ENCODE measurements at regions not wholly inside any gene's neighbourhood (a gene's known extent, or its start where the extent isn't known, plus 50 kb on each side); places are given as distances from the start of the nearest gene placed in this dataset.
A peak's percentile ranks its signal among the peaks of the same experiment; 100 is the strongest.

DNA sequence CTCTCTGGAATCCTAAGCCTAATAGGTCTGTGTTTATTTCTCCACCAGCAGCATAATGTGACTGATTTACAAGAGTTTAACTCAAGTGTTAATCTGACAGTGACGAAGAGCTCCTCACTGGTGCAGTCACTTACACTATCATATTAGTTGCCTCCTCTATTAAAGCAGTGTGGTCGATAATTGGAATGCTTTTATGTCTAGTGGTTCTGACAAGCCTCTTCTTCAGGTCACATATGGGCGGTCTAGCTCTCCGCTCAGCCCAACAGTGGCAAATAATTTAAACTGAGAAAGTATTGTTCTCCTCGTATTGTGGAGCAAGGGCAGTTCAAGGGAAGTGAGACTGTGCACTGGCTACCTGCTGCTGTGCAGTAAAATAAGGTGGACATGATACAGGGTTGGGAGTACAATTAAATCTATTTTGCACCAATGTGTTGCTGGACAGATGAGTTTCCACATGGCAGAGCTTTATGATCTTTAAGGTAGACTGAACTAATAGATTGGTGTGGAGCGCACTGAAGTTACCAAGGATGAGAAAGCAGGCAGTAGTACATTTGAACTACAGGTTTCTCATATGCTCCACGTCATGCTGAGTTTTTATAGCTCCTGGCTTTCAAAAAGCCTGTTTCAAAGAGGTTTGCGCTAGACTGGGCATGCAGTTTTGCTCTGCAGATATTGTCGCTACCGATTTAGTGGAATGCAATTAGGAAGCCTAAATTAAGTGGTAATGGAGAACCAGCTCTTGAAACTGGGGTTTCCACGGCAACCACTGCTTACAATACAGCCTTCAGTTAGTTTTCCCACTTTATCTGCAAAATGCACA lies 151.7 kb upstream of the POU3F3 start:
- no peak for DNase-seq (ENCODE audit: low spot score)

DNA sequence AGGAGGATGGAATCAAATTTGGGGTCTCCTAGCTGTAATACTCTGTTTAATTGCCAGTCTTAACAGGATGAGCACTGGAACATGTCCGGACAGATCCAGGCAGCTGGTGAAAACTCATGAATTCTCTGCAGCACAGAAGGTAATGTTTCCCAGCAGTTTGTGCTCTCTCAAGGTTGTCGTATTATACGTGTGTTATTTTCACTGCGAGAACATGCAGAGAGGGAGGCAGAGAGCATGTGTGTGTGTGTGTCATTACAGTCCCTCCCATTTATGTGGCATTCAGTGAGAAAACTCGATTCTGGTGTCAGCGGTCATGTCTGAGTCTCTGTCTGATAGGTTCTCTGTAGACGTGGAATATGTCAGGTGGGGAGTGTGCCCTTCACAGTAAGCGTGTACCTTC lies 150.2 kb upstream of the POU3F3 start:
- DNase-seq (ENCODE audit: low spot score) = no peak

DNA sequence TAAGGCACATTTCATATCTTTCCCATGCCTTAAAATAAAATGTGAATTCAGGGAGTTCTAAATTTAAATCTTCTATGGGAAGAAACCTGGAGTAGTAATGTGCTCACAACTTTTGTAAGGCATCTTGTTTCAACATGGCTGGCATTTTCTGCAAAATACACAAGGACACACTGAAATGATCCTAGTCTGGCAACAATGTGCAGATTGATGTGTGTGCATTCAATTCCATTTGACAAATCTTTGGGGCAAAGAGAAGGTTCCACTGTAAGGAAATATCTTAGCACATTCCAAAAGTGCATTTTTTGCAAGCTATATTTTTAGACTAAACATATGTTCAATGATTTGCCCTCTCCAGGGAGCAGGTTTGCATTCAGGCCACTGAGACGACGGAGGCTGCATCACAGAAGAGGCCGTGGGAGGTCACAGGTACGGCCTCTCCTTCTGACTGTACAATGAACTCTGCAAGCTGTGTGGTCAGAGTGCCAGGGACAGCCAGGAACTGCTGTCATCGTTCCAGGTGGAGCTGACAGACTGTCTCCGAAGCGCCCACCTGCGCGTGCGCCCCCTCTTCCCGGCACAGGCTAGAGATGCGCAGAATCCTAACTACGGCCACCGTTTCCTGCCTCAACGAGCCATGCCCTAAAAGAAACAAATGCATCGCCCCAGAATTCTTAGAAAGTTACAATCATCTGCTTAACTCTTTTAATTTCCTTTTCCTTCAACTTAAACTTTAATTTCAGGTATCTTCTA lies 149.2 kb upstream of the POU3F3 start:
- DNase-seq (ENCODE audit: low spot score) = no peak

DNA sequence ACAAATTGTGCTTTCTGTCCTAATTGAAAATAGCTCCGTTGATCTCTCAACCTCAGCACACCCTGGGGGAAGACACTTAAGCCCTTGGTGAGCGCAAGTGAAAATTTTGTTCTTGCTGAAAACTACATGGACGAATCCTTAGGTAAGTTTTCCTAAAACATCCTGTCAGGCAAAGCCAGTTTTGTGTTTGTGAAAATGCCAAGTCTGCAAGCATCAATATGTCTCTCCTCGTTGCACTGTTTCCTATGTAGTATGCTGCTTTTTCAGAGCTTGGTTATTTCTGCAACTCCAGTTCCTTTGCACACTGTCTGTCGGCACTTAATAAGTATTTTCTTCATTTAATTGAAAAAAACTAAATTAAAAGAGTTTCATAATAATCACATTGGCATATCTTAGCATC lies 146.9 kb upstream of the POU3F3 start:
- no peak for DNase-seq (ENCODE audit: low spot score)

DNA sequence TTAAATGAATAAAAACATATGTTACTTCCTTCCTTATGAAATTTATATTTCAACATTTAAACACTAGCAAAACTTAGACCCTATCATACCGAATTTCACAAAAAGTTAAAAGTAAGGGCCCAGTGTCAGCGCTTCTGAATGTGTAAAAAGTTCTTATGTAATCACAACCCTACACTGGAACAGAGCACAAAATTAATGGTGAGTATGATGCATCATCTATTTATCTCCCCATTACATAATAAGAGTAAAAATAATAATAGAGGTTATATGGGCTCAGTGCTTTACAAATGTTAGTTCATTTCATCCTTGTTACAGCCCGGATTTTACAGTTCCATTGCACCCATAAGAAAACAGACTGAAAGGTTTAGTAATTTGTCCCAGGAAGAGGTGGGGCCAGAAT lies 144.9 kb upstream of the POU3F3 start:
- no peak for DNase-seq (ENCODE audit: low spot score)

DNA sequence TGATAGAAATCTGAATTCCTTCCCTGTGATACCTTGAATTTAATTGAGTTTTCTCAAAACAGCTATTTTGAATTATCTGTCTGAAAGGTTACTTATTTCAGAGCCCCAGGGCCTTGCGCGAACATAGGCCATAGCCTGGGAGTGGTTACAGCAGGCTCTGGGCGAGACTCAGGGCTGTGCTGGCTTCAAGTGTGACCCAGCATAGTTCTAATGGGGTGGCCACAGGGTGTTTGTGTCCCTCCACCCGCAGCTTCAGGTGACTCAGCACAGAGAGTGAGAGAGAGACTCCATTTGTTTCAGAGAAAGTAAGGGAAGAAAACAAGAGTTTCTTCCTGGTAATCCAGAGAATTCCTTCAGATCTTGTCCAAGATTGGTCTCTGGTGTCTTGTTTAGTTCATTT lies 137.9 kb upstream of the POU3F3 start:
- DNase-seq (ENCODE audit: low spot score) = no peak

DNA sequence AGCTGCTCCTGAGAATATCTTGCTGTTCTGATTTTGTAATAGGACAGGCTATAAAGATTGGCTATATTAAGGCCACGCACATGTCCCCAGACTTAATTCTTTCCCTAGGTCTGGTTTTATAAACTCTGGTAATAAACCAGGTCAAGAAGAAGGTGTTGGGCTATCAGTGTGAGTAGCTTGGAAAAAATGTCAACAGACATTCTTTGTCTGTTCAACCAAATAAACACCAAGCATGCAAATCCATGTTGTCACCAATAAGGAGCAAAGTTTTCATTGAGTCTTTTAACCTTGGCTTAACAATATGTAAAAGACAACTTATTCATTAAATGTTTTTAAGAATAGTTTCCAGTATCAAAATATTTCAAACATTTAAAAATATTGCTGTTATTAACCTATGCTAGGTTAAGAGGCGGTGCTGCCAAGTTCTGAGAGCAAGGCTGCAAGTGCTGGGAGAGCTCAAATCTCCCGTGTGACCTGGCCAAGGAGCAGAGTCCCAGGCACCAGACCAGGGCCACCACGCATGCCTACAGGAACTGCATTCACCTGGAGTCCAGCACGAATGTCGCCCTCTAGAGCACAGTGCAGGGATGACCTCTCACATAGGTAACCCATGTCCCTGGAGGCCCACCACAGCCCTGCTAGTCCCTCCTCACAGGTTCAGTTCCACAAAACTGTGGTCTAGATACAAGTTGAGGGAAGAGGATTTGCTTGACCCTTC lies 120.5 kb upstream of the POU3F3 start:
- no peak for DNase-seq (ENCODE audit: low spot score)

DNA sequence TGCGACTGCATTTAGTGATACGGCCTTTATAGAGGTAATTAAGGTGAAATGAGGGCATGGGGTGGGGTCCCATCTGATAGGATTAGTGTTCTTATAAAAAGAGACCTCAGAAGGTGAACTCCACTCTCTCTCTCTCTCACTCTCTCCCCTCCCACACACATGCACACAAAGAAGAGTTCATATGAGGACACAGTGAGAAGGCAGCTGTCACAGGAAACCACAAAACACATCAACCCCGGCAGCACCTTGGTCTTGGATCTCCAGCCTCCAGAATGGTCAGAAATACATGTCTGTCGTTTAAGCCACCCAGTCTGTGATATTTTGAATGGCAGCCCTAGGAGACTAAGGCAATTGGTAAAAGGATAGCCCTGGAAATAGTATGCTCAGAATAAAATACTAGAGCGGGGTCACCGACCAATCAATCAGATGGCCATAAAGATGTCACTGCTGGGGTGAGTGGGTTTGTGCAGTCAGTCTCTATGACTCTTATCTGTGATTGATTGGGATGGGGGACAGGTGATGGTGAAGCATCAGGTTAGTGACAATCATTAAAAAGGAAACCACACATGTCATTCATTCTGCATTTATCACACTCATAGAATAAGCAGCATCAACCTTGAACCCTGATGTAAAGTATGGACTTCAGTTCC lies 118.9 kb upstream of the POU3F3 start:
- no peak for DNase-seq (ENCODE audit: low spot score)

DNA sequence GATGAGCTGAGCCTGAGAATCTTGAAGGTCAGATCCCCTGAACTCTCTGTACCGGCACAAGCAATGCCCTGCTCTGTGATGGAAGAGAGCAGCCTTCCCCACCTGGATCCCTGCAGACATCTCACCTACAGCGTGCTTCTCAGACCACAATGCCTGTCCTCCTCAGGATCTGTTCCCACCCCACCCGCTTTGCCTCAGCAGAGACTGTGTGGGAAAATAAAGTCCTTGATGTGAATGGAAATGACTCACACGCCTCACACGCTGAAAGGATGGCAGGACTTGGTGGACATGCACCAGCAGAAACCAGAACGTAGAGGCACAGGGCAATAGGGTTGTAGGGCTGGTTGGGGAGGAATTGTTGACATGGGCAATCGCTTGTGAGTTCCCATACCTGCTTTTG lies 117.9 kb upstream of the POU3F3 start:
- DNase-seq (ENCODE audit: low spot score) = no peak

DNA sequence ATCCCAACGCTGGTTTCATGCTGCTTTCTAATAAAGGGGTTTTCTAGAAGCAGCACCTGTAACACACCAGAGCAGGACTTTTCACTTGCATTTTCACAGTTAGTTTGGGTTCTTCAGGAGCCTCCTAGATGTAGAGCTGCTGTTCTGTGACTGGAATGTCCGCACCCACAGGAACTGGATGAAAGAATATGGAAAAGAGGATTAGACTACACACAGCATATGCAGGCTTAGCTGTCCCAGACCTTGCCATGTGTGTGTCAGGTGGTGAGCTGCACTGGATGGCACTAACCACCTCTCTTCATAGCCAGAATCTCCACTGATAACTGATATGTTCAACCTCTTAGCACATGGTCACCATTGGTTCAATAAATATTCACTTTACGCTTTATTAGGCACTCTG lies 112.1 kb upstream of the POU3F3 start:
- no peak for DNase-seq (ENCODE audit: low spot score)

DNA sequence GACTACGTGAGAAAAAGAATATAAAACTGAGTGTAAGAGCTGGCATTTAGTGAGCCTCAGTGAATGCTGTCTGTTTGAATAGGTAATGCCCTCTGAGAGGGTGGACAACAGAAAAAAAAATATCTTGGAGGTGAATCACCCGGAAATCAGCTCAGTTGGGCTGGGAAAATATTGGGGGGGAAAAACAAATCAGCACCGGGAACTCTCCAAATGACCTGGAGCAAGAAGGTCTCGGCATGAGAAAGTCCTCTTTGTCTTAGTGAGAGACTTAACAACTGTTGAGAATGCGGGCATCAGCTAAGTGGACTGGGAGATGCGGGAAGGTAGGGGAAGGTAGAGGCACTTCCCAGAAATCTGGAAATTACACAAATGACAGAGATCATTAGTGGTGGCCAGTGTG lies 109.4 kb upstream of the POU3F3 start:
- no peak for DNase-seq (ENCODE audit: low spot score)

DNA sequence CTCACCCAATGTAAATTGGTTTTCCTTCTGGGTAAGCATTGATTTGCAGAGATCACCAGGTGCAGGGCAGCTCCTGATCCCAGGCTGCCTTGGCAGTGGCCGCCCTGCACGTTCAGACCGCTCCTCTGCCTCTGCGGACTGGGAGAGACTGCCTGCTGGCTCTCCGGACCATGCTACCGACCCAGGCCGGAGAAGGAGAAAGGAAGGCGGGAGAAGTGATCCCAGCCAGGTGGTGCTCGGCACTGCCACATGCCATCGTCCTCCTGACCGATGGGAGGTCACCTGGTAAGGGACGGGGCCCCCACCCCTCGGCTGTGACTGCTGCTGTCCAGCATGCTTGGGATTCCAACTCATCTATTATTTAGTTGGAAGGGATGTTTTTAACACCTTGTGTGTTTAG lies 108.1 kb upstream of the POU3F3 start:
- DNase-seq (ENCODE audit: low spot score) = no peak

DNA sequence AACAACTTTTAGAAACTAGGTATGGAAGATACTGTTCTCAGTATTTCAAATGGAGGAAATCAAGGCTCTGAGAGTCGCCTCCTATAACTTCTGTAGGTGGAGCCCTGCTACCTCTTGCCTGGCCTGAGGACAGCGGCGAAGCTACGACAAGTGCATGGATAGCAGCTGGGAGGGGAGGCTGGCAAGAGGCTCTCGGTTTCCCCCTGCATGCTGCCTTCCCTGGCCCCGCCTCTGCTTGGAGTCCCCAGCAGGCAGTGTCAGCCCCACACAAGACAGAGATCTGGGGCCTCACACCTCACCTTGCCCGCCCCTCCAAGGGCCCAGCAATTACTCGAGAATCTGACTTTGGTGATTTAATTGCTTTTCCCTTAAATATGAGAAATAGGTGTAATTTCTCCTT lies 107.6 kb upstream of the POU3F3 start:
- no peak for DNase-seq (ENCODE audit: low spot score)

DNA sequence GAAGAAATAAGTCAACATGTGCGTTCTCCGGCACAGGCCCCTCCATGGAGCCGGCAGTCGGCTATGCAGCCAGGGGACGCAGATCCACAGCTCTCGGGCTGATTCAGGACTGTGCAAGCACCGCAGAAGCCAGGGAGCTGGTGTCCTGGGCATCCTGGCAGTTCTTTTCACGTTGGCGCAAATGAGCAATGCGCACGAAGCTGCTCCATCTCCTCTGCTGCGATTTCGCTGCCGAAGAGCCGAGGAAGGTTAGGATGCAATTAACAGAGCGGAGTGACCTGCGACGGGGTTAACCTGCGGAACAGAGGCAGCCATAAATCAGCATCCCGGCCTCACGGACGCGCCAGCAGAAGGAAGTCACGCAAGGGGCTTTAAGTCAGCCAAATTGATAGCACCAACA lies 107.1 kb upstream of the POU3F3 start:
- DNase-seq (ENCODE audit: low spot score) = no peak

DNA sequence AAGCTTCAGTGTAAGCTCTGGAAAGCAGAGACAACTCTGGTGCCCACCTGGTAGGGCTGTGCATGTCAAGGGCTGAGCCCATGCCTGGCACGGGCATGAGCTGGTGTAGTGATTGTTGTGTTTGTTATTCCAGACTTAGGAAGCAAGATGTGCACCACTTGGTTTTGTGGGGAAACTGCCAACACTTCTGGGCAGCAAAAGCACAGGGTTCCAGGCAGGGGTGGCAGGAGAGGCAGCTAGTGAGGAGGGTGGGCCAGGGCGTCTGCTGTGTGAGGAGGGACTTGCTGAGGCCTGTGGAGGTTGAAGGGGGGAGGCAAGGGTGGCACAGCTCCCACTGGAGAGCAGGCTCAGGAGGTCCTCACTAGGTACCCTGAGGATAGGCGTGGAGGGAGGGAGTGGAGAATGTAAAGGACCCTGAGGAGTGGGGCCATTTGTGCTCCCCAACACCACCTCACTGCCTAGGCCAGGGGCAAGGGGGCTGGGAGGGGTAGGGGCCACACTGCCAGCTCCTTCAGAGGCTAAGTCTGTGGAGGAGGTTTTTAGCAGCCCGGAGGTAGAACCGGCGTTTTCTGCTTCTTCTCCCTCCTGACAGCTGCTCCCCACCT lies 104.0 kb upstream of the POU3F3 start:
- DNase-seq (ENCODE audit: low spot score) = no peak

DNA sequence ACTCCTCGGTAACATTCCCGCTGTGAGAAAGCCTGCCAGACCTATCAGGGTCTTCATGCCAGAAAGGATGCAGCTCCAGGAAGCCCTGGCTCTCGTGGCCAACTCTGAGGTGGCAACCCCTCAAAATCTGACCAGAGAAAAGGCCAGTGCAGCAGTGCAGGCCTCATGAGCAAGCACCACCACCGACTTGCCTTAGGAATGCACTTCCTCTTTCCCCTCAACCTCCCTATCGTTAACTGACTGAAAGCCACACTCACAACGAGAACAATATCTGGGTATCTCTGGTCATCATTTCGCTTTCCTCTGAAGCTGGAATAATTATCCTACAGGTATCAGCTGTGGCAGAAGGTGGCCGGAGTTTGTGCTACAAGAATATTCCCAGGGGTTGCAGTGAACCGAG lies 101.4 kb upstream of the POU3F3 start:
- no peak for DNase-seq (ENCODE audit: low spot score)

DNA sequence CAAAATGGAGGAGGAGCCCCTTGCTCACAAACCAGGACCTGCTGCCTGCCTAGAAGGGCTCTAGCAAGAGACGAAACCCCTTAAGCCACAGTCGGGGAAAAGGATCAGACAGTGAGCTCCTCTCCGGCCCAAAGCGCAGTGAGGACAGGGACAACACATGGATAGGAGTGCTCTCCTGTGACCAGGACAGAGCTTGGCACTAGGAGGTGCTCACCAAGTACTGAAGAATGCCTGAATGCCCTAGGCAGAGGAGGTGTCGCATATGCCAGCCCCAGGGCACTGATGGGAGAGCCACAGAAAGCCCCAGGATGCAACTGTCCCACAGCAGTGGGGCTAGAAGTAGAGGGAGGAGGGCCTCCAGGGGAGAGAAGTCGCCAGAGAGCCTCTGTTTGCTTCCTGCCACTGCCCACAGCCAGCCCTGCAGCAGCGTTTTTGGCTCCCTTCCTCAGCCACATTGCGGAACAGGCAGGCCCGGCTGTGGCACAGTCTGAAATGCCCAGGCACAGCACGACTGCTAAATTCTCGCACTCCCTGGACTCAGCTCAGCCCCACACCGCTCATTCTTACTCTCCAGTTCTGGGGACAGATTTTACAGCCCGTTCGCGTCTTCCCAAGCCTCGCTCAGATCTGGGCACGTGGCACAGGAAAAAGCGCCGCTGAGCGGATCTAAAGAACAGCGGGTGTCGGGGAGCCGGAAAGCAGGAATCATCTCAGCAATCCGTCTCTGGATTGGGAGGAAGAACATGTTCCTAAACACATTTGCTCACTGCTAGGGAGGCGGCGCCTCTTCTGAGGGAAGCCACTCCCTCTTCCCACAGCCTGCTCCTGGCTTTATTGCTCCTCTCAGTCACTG lies 98.7 kb upstream of the POU3F3 start:
- no peak for DNase-seq (ENCODE audit: low spot score)

DNA sequence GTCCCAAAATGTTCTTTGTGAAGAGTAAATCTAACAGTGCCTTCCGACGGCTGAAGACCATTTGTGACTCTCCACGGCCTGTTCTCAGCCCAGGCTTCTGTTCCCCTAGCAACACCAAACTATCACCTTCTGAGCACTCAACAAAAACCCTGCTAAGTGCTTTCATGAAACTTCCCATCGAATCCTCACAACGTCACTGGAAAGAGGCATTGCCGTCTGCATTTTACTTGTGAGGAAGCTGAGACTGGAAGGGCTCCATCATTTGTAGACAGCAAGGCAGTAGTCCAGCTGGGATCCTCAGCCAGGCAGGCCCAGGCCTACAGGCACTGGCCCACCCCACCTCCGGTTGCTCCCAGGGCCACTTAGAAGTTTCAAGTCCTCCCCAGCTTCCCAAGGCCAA lies 97.8 kb upstream of the POU3F3 start:
- DNase-seq (ENCODE audit: low spot score) = no peak

DNA sequence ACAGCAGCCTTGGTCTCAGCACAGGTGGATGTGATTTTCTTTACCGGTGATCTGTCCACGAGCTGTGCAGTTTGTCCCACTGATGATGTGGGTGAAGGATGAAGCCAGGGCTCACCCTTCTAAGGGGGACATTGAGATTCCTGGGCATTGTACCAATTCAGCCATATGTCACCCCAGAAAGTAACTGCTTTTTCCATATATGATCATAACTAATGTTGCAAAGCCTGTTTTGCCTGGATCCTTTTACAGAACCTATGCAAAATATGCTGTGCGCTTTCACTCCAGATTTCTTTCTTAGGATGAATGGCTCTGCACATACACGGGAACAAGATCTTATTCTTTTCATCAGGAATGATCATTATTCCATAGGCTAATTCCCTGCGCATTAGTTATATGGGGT lies 96.9 kb upstream of the POU3F3 start:
- DNase-seq (ENCODE audit: low spot score) = no peak

DNA sequence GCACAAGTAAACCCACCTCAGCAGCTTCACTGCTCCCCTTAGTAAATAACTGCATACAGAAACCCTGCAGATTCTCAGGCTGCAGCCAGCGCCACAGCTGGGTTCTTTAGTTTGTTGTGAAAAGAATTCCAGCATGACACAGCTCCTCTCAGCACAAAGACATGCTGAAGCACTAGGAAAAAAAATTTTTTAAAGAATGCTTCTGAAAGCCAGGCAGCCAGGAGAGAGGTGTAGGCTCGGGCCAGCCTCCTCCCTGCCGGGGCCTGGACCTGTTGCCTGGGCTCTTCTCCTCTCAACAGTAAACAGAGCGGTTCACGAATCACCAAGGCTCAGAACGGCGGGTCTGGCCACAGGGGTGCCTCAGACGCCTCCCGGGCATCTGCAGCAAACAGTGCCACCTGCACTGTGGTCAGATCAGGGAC lies 95.7 kb upstream of the POU3F3 start:
- DNase-seq (ENCODE audit: low spot score) = peak; percentile 72

DNA sequence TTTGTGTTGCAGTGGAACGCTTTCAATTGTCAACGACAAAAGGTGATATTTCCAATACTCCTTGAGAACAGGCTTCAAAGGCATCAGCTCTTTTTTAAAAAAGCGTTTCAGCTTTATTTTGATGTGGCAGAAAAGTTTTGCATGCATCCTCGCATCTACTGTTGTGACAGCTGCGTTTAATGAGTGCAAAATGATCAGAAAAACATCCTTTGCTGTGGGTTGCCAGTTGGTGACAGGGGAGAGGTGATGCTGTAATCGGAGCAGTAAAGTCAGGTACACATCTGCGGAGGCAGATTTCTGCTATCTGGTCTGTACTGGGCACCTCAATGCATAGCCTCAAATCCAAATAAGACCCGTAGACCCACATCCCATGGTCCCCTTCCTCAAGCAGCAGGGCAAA lies 91.9 kb upstream of the POU3F3 start:
- no peak for DNase-seq (ENCODE audit: low spot score)
